Fibroblast of villous mesenchyme (primary cell): ENCODE measurements at regions not wholly inside any gene's neighbourhood (a gene's known extent, or its start where the extent isn't known, plus 50 kb on each side); places are given as distances from the start of the nearest gene placed in this dataset.

Experiments
- DNase-seq: peaks from one replicate; pipeline ENCODE4 v3.0.0-alpha.2; 2010; ENCODE audit warnings: low read depth
- H3K4me3 ChIP-seq: 2 replicates; pipeline ENCODE4 v1.5.1; 2011; ENCODE audit warnings: low read depth, mild to moderate bottlenecking, low read length
- CTCF ChIP-seq: IDR thresholded peaks from 2 replicates; pipeline ENCODE4 v1.5.1; 2012; ENCODE audit warnings: low read depth, mild to moderate bottlenecking, low read length; ENCODE audit not compliant: insufficient read depth

GRCh38 chr6:154649721-154650120, 83.5 kb upstream of the SCAF8 start:
- no peak for TF ChIP-seq CTCF
- DNase-seq, result no peak
- no peak overlapping the region for H3K4me3 ChIP-seq

GRCh38 chr6:154650351-154650750, 82.9 kb upstream of the SCAF8 start:
- no peak for TF ChIP-seq CTCF
- no peak overlapping the region for H3K4me3 ChIP-seq
- no peak for DNase-seq

GRCh38 chr6:154651656-154652055, 81.6 kb upstream of the SCAF8 start:
- H3K4me3 ChIP-seq, result no peak overlapping the region
- no peak for TF ChIP-seq CTCF
- DNase-seq, result no peak

GRCh38 chr6:154653385-154653784, 79.8 kb upstream of the SCAF8 start:
- H3K4me3 ChIP-seq, result no peak overlapping the region
- TF ChIP-seq CTCF, result no peak
- DNase-seq, result peak; percentile 49

GRCh38 chr6:154653853-154654252, 79.4 kb upstream of the SCAF8 start:
- H3K4me3 ChIP-seq, result no peak overlapping the region
- no peak for TF ChIP-seq CTCF
- peak; percentile 80 for DNase-seq

- DNase-seq, result no peak
- no peak for TF ChIP-seq CTCF
- no peak overlapping the region for H3K4me3 ChIP-seq
Measured at GRCh38 chr6:154656660-154657059, 76.6 kb upstream of the SCAF8 start.

- TF ChIP-seq CTCF, result no peak
- DNase-seq, result peak; percentile 16
- no peak overlapping the region for H3K4me3 ChIP-seq
Measured at GRCh38 chr6:154661768-154662167, 71.4 kb upstream of the SCAF8 start.
